IMR-90 (cell line): ENCODE measurements at regions not wholly inside any gene's neighbourhood (a gene's known extent, or its start where the extent isn't known, plus 50 kb on each side); places are given as distances from the start of the nearest gene placed in this dataset.

ENCODE experiments used
- ATAC-seq: fragments of 200-7000 bp; cut with Tn5 transposase; 2 replicates; pipeline ENCODE4 v1.9.1; 2020; ENCODE audit warnings: low read depth, mild to moderate bottlenecking, moderate library complexity
- BruUV-seq: library from RNA; stranded (reverse); fragments of 400-500 nt; replicated peaks from 2 replicates; lab custom pipeline; 2021; lab: Mats Ljungman, UMichigan
- CTCF ChIA-PET: fragments of 300-600 bp; formaldehyde crosslinking; extraction: SDS; loops from one replicate; lab custom pipeline; 2021; ENCODE audit warnings: antibody characterized with exemption; lab: Yijun Ruan, JAX
- POLR2A ChIA-PET: fragments of 300-600 bp; sonication (Branson Sonifier 250); formaldehyde crosslinking; loops from one replicate; lab custom pipeline; 2022; ENCODE audit warnings: antibody characterized with exemption; ENCODE audit not compliant: unreplicated experiment; lab: Charles Lee
- DNase-seq: peaks from one replicate; pipeline ENCODE4 v3.0.0; 2013
- H2AFZ ChIP-seq: replicated peaks from 2 replicates; pipeline ENCODE3; 2013; ENCODE audit warnings: low read length, mild to moderate bottlenecking; ENCODE audit not compliant: poor library complexity
- H2AK5ac ChIP-seq: 2 replicates; pipeline ENCODE4 v1.6.1; 2013; ENCODE audit warnings: low read depth, low read length, inconsistent platforms
- H2AK9ac ChIP-seq: replicated peaks from 2 replicates; pipeline ENCODE3; 2013; ENCODE audit warnings: mild to moderate bottlenecking, low read depth, low read length, moderate library complexity; ENCODE audit not compliant: poor library complexity
- H2BK120ac ChIP-seq: 2 replicates; pipeline ENCODE4 v1.6.1; 2013; ENCODE audit warnings: low read depth, low read length, inconsistent platforms
- H2BK15ac ChIP-seq: 3 replicates; pipeline ENCODE4 v1.6.1; 2013; ENCODE audit warnings: low read depth, low read length, inconsistent platforms
- H2BK20ac ChIP-seq: 2 replicates; pipeline ENCODE4 v1.6.1; 2013; ENCODE audit warnings: low read depth, mild to moderate bottlenecking, inconsistent platforms, low read length, moderate library complexity
- H2BK5ac ChIP-seq: 2 replicates; pipeline ENCODE4 v1.6.1; 2013; ENCODE audit warnings: mild to moderate bottlenecking, low read depth, low read length, inconsistent platforms; ENCODE audit not compliant: poor library complexity, severe bottlenecking
- H3K14ac ChIP-seq: replicated peaks from 2 replicates; pipeline ENCODE4 v1.6.1; 2013; ENCODE audit warnings: low read depth, low read length, inconsistent platforms
- H3K18ac ChIP-seq: 2 replicates; pipeline ENCODE4 v1.6.1; 2013; ENCODE audit warnings: low read depth, low read length, control low read depth
- H3K23ac ChIP-seq: 2 replicates; pipeline ENCODE4 v1.6.1; 2013; ENCODE audit warnings: low read depth, low read length, inconsistent platforms
- H3K27ac ChIP-seq: 2 replicates; pipeline ENCODE4 v1.5.1; 2013; ENCODE audit warnings: mild to moderate bottlenecking, control low read depth, low read length; ENCODE audit not compliant: insufficient read depth
- H3K27me3 ChIP-seq: 2 replicates; pipeline ENCODE4 v1.6.1; 2013; ENCODE audit warnings: low read length; ENCODE audit not compliant: control insufficient read depth, insufficient read depth
- H3K36me3 ChIP-seq: 2 replicates; pipeline ENCODE4 v1.6.1; 2013; ENCODE audit warnings: low read length, mixed read lengths; ENCODE audit not compliant: control insufficient read depth, insufficient read depth
- H3K4ac ChIP-seq: 2 replicates; pipeline ENCODE4 v1.6.1; 2013; ENCODE audit warnings: low read depth, low read length, inconsistent platforms
- H3K4me1 ChIP-seq: 2 replicates; pipeline ENCODE4 v1.6.1; 2013; ENCODE audit warnings: low read length, mixed read lengths; ENCODE audit not compliant: control insufficient read depth, insufficient read depth
- H3K4me2 ChIP-seq: 2 replicates; pipeline ENCODE4 v1.6.1; 2013; ENCODE audit warnings: low read depth, mild to moderate bottlenecking, control low read depth, low read length, moderate library complexity
- H3K4me3 ChIP-seq: 2 replicates; pipeline ENCODE4 v1.5.1; 2013; ENCODE audit warnings: low read depth, mild to moderate bottlenecking, control low read depth, low read length, moderate library complexity; ENCODE audit not compliant: insufficient read depth
- H3K56ac ChIP-seq: 2 replicates; pipeline ENCODE4 v1.6.1; 2013; ENCODE audit warnings: low read length, inconsistent platforms; ENCODE audit not compliant: insufficient read depth; ENCODE audit errors: extremely low read depth
- H3K79me1 ChIP-seq, 2 experiments: 2 replicates each; pipeline ENCODE4 v1.6.1; 2013; ENCODE audit warnings: low read length in 2 of 2, inconsistent platforms in 1 of 2, low read depth in 1 of 2
- H3K9ac ChIP-seq: 2 replicates; pipeline ENCODE4 v1.6.1; 2013; ENCODE audit warnings: low read depth, low read length, control low read depth
- H3K9me1 ChIP-seq: 2 replicates; pipeline ENCODE4 v1.6.1; 2013; ENCODE audit warnings: low read length, inconsistent platforms; ENCODE audit not compliant: insufficient read depth
- H3K9me3 ChIP-seq: 2 replicates; pipeline ENCODE4 v1.6.1; 2013; ENCODE audit warnings: low read length; ENCODE audit not compliant: control insufficient read depth, insufficient read depth
- H4K20me1 ChIP-seq: 2 replicates; pipeline ENCODE4 v1.6.1; 2013; ENCODE audit warnings: low read length, inconsistent platforms; ENCODE audit not compliant: insufficient read depth
- H4K5ac ChIP-seq: 2 replicates; pipeline ENCODE4 v1.6.1; 2013; ENCODE audit warnings: mild to moderate bottlenecking, low read depth, low read length, control low read depth
- H4K8ac ChIP-seq, 2 experiments: 2 replicates each; pipeline ENCODE4 v1.6.1; 2013; ENCODE audit warnings: low read depth in 2 of 2, low read length in 2 of 2, control low read depth in 1 of 2, inconsistent platforms in 1 of 2
- H4K91ac ChIP-seq: 2 replicates; pipeline ENCODE4 v1.6.1; 2013; ENCODE audit warnings: low read depth, low read length, inconsistent platforms; ENCODE audit not compliant: insufficient read depth
- BHLHE40 ChIP-seq: fragments of 150-350 bp; IDR thresholded peaks from 2 replicates; pipeline ENCODE4 v1.6.1; 2016; ENCODE audit warnings: mild to moderate bottlenecking, low read depth, low read length
- CEBPB ChIP-seq: IDR thresholded peaks from 2 replicates; pipeline ENCODE4 v1.6.1; 2012; ENCODE audit warnings: low read depth, low read length, improper control_type of control experiment
- CHD1 ChIP-seq: IDR thresholded peaks from 2 replicates; pipeline ENCODE4 v1.6.1; 2012; ENCODE audit warnings: low read depth, low read length, improper control_type of control experiment
- FOS ChIP-seq: fragments of 150-350 bp; IDR thresholded peaks from 2 replicates; pipeline ENCODE4 v1.6.1; 2016; ENCODE audit warnings: low read depth, low read length
- MAFK ChIP-seq: IDR thresholded peaks from 2 replicates; pipeline ENCODE4 v1.6.1; 2012; ENCODE audit warnings: low read depth, low read length, improper control_type of control experiment
- MAZ ChIP-seq: IDR thresholded peaks from 2 replicates; pipeline ENCODE4 v1.6.1; 2012; ENCODE audit warnings: low read depth, mild to moderate bottlenecking, low read length, improper control_type of control experiment, moderate library complexity, borderline replicate concordance
- MXI1 ChIP-seq: IDR thresholded peaks from 2 replicates; pipeline ENCODE4 v1.6.1; 2012; ENCODE audit warnings: low read depth, mild to moderate bottlenecking, low read length, moderate library complexity, borderline replicate concordance
- NFE2L2 ChIP-seq: fragments of 150-350 bp; IDR thresholded peaks from 2 replicates; pipeline ENCODE4 v1.6.1; 2016; ENCODE audit warnings: low read depth, mild to moderate bottlenecking, low read length
- POLR2A ChIP-seq: IDR thresholded peaks from 2 replicates; pipeline ENCODE4 v1.6.1; 2012; ENCODE audit warnings: mild to moderate bottlenecking, low read depth, low read length
- RAD21 ChIP-seq: IDR thresholded peaks from 2 replicates; pipeline ENCODE4 v1.6.1; 2012; ENCODE audit warnings: low read length, improper control_type of control experiment
- RCOR1 ChIP-seq: IDR thresholded peaks from 2 replicates; pipeline ENCODE4 v1.6.1; 2012; ENCODE audit warnings: mild to moderate bottlenecking, low read length, improper control_type of control experiment; ENCODE audit not compliant: insufficient replicate concordance
- SMC3 ChIP-seq: fragments of 150-350 bp; IDR thresholded peaks from 2 replicates; pipeline ENCODE4 v1.6.1; 2016; ENCODE audit warnings: low read depth, mild to moderate bottlenecking, antibody characterized with exemption, low read length, moderate library complexity
- USF2 ChIP-seq: fragments of 150-350 bp; IDR thresholded peaks from 2 replicates; pipeline ENCODE4 v1.6.1; 2017; ENCODE audit warnings: mild to moderate bottlenecking, antibody characterized with exemption, low read length, low read depth
- WGBS, 2 experiments: methylation state at CpG; one replicate each; pipeline versions ENCODE4 v1.1.5 to v1.1.7; 2013; ENCODE audit warnings: missing lambda C conversion rate in 2 of 2; ENCODE audit not compliant: insufficient read length in 1 of 2; ENCODE audit errors: extremely low coverage in 2 of 2; 5-methylcytosine and 5-hydroxymethylcytosine counted together
- dilution Hi-C: fragments of 300-500 bp; cut with HindIII; formaldehyde crosslinking; loops from one replicate; pipeline ENCODE4 v1.14.3; 2018; ENCODE audit warnings: low sequenced_read_pairs; ENCODE audit not compliant: unreplicated experiment
- in situ Hi-C: fragments of 300-500 bp; cut with MboI; formaldehyde crosslinking; loops from 3 replicates; pipeline ENCODE4 v1.14.3; 2019; ENCODE audit warnings: low sequenced_read_pairs, inconsistent platforms, mixed read lengths
- intact Hi-C: fragments of 100-400 bp; cut with micrococcal nuclease; formaldehyde crosslinking; loops from 2 replicates; pipeline ENCODE4 v1.10.0; 2022

DNA sequence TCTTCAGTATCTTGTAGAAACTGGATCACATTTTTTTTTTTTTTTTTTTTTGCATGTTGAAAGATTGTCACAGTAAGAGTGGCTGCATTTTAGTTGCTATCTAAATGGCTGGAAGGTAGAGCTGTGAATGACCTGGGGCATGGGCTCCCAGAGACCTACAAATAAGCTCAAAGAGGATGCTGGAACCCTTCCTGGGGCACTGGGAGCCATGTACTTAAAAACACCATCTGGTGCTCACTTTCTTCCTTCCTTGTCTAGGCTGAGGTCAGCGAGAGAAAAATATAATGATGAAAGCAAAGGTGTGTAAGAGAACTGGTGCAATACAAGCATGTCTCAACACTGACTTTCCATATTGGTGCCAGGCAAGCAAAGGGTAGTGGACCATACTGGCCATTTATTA, 323.9 kb downstream of the SV2B start:
- ATAC-seq (no peak), DNase-seq (no peak)
- TF ChIP-seq SMC3 (no peak), MAZ (no peak), MAFK (no peak), NFE2L2 (no peak), CEBPB (no peak), CHD1 (no peak), MXI1 (no peak), BHLHE40 (no peak), USF2 (no peak), FOS (no peak), POLR2A (no peak), RAD21 (no peak), RCOR1 (no peak)
- Histone ChIP-seq H2AFZ (no peak overlapping the region), H3K23ac (no peak overlapping the region), H2BK120ac (no peak overlapping the region), H3K27ac (no peak overlapping the region), H3K79me1 (no peaks in the 10 kb centered on the region), H3K9me1 (no peaks in the 10 kb centered on the region), H3K14ac (no peak overlapping the region), H3K36me3 (no peaks in the 10 kb centered on the region), H3K4me1 (no peaks in the 10 kb centered on the region), H3K4ac (no peak overlapping the region), H3K56ac (no peak overlapping the region), H3K4me3 (no peak overlapping the region), H3K9me3 (no peaks in the 10 kb centered on the region), H2BK20ac (no peak overlapping the region), H3K4me2 (no peak overlapping the region), H2AK9ac (no peak overlapping the region), H4K8ac (no peak overlapping the region), H3K27me3 (no peaks in the 10 kb centered on the region), H2AK5ac (no peak overlapping the region), H3K18ac (no peak overlapping the region), H2BK15ac (no peak overlapping the region), H2BK5ac (no peak overlapping the region), H4K5ac (no peak overlapping the region), H3K9ac (no peak overlapping the region), H4K20me1 (no peaks in the 10 kb centered on the region), H4K91ac (no peak overlapping the region)
- POLR2A ChIA-PET = no interaction called here
- no TSS peak for BruUV-seq
- intact Hi-C loops (no loop called here), dilution Hi-C loops (no loop called here), in situ Hi-C loops (no loop called here)
- no CpG with 5 or more reads among the region's 1 CpG for WGBS, 2 experiments
- CTCF ChIA-PET = no interaction called here
